Lower leg skin (tissue), 4 donors: ENCODE measurements at regions not wholly inside any gene's neighbourhood (a gene's known extent, or its start where the extent isn't known, plus 50 kb on each side); places are given as distances from the start of the nearest gene placed in this dataset.

Experiments used
- DNase-seq, 2 donors: peaks; one replicate each; pipeline ENCODE4 v3.0.0-alpha.2; 2019; ENCODE audit warnings: low spot score in 2 of 2
- H3K4me3 ChIP-seq: fragments of 200-600 bp; sonication (generic); 2 replicates; pipeline ENCODE4 v1.5.1; 2017; ENCODE audit warnings: mild to moderate bottlenecking, low read depth; ENCODE audit not compliant: poor library complexity, severe bottlenecking
- CTCF ChIP-seq, 3 donors: fragments of 450-650 bp; IDR thresholded peaks; one replicate each; pipeline ENCODE4 v1.5.1; 2016; ENCODE audit warnings: antibody characterized with exemption in 3 of 3, mild to moderate bottlenecking in 3 of 3, moderate library complexity in 2 of 3
- POLR2A ChIP-seq, 2 donors: fragments of 450-650 bp; IDR thresholded peaks; one replicate each; pipeline ENCODE4 v1.6.1; 2016 to 2017; ENCODE audit warnings: antibody characterized with exemption in 2 of 2, mild to moderate bottlenecking in 1 of 2, moderate library complexity in 1 of 2
- WGBS, 2 donors: methylation state at CpG; one replicate each; pipeline ENCODE4 v1.1.5; 2018; 5-methylcytosine and 5-hydroxymethylcytosine counted together
- intact Hi-C: fragments of 100-400 bp; cut with DNase I; formaldehyde crosslinking; loops from one replicate; pipeline ENCODE4 v1.15.0; 2023; ENCODE audit warnings: low total_unique reads

GRCh38 chr6:1081551-1082284 lies 230.2 kb upstream of the FOXQ1 start:
- TF ChIP-seq CTCF (IDR thresholded peaks at IDR 0.05) (no peak), POLR2A (IDR thresholded peaks at IDR 0.05) (no peak)
- intact Hi-C loops: loop anchor here (10.0 kb wide), 1 partner anchor 233 kb away; the partner anchor contains the start of gene FOXQ1
- DNase-seq: no peak
- no peak overlapping the region for H3K4me3 ChIP-seq
- WGBS, 2 donors: 25 to 31% methylated on average over 7 of the region's 7 CpGs

- TF ChIP-seq CTCF (IDR thresholded peaks at IDR 0.05): no peak
- TF ChIP-seq POLR2A (IDR thresholded peaks at IDR 0.05): no peak
- no peak overlapping the region for H3K4me3 ChIP-seq
- peak in 1 of 2 donors; percentile 78 for DNase-seq
- WGBS, 2 donors: 91 to 94% methylated on average over 27 to 30 of the region's 34 CpGs
- intact Hi-C loops: loop anchor here (10.0 kb wide), 1 partner anchor 234 kb away; the partner anchor contains the start of gene FOXQ1
These were observed 231.2 kb upstream of the FOXQ1 start for GRCh38 chr6:1080453-1081337.

- no peak for TF ChIP-seq CTCF (IDR thresholded peaks at IDR 0.05)
- no peak for TF ChIP-seq POLR2A (IDR thresholded peaks at IDR 0.05)
- intact Hi-C loops: no loop called here
- 86 to 91% methylated on average over 6 of the region's 6 CpGs for WGBS, 2 donors
- no peak overlapping the region for H3K4me3 ChIP-seq
- peak in 1 of 2 donors; percentile 66 for DNase-seq
These were observed 232.4 kb upstream of the FOXQ1 start for GRCh38 chr6:1079525-1079924.

GRCh38 chr6:1077478-1078416 lies 234.2 kb upstream of the FOXQ1 start:
- peak in 1 of 2 donors; percentile 74 for DNase-seq
- H3K4me3 ChIP-seq: no peak overlapping the region
- 94 to 95% methylated on average over 22 of the region's 22 CpGs for WGBS, 2 donors
- TF ChIP-seq POLR2A (IDR thresholded peaks at IDR 0.05) (no peak), CTCF (IDR thresholded peaks at IDR 0.05) (no peak)
- intact Hi-C loops: no loop called here
